Motor neuron (in vitro differentiated cells): ENCODE measurements at regions not wholly inside any gene's neighbourhood (a gene's known extent, or its start where the extent isn't known, plus 50 kb on each side); places are given as distances from the start of the nearest gene placed in this dataset.

Experiments used
- ATAC-seq, 8 experiments: fragments of 200-7000 bp; cut with Tn5 transposase; replicated peaks in 6 of 8; 2 replicates each; pipeline ENCODE4 v1.8.0; 2021; ENCODE audit warnings: mild to moderate bottlenecking in 8 of 8, moderate library complexity in 8 of 8
- H3K27ac ChIP-seq, 2 donors: fragments of 250-450 bp; sonication (Bioruptor Pico); 2 replicates each; pipeline ENCODE4 v1.9.0; 2021; ENCODE audit warnings: antibody characterized with exemption in 2 of 2, mild to moderate bottlenecking in 2 of 2, moderate library complexity in 1 of 2
- H3K4me1 ChIP-seq, 2 donors: fragments of 250-450 bp; sonication (Bioruptor Pico); replicated peaks in 1 of 2; 2 replicates each; pipeline ENCODE4 v1.6.1; 2021; ENCODE audit warnings: antibody characterized with exemption in 2 of 2, mild to moderate bottlenecking in 2 of 2, moderate library complexity in 1 of 2
- H3K4me3 ChIP-seq, 5 donors: fragments of 250-450 bp; sonication (Bioruptor Pico); 2 replicates each; pipeline ENCODE4 v1.9.0; 2021; ENCODE audit warnings: antibody characterized with exemption in 5 of 5, mild to moderate bottlenecking in 5 of 5, moderate library complexity in 4 of 5
- WGBS, 10 experiments: fragments of 450-650 bp; shearing (Covaris generic); methylation state at CpG; one replicate each; pipeline ENCODE4 v1.0.0; 2022; 5-methylcytosine and 5-hydroxymethylcytosine counted together
- in situ Hi-C, 9 experiments: fragments of 400-800 bp; cut with MboI; loops; one replicate each; pipeline ENCODE4 v1.15.0; 2021; ENCODE audit warnings: low sequenced_read_pairs in 9 of 9, low pct_unique_long_range_greater_than_20kb in 2 of 9; ENCODE audit not compliant: unreplicated experiment in 9 of 9

GRCh38 chr1:229952670-229953520, 114.1 kb upstream of the GALNT2 start:
- Histone ChIP-seq H3K27ac (no peak overlapping the region), H3K4me1 (peaks cover 0 to 3% of the 10 kb centered on the region in 2 donors), H3K4me3 (no peak overlapping the region)
- ATAC-seq: no peak
- WGBS, 10 experiments: 5 to 89% (median 61%) methylated on average over 1 to 4 of the region's 4 CpGs
- in situ Hi-C loops: no loop called here

- in situ Hi-C loops: no loop called here
Observed at GRCh38 chr1:229953736-229954326, 113.2 kb upstream of the GALNT2 start.

DNA sequence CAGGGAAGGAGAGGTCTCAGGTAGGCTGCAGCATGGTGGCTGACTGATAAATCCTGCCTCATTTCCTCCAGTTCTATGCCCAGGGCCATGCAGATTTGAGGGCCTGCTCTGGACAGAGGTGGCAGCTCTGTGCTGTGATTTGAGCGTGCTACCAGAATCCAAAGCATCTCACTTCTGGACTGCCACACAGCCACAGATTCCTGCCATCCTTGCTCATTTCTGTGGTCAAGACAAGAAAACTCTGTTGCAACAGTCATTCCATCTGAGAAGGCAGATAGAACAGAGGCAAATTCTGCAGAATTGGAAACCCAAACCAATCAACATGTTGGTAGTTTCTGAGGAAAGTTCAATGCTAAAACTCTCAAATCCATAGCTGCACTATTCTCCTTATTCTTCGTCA, 102.8 kb upstream of the GALNT2 start:
- no peak overlapping the region for H3K4me3 ChIP-seq
- in situ Hi-C loops: no loop called here
- no peaks in the 10 kb centered on the region for H3K4me1 ChIP-seq
- no peak overlapping the region for H3K27ac ChIP-seq
- no peak for ATAC-seq
- WGBS, 10 experiments: 0 to 89% (median 60%) methylated on average over 1 to 2 of the region's 2 CpGs; no CpG with 5 or more reads in 1 of the 10 experiments

More at GRCh38 chr1:229953736-229954326, 113.2 kb upstream of the GALNT2 start:
- no peak for ATAC-seq
- Histone ChIP-seq H3K4me3 (no peak overlapping the region), H3K27ac (no peak overlapping the region), H3K4me1 (no peaks in the 10 kb centered on the region)
- 20 to 100% (median 96%) methylated on average over 1 of the region's 1 CpG for WGBS, 10 experiments

DNA sequence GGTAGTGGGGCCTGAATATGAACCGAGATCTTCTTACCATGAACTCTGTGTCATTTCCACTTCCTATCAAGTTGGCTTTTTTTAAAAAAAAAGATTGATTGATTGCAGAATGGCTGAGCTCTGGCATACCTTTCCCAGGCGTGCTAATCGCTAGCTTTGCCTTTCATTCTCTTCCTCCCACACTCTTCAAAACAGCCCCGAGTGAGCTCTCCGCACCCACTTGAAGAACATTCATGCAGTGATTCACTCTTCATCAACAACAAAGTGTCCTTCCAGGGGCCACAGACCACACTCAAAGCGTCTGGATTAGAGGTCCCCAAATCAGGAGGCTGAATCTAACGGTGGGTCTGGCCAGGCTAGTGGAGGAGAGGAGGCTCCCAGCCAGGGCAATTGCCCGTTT, 96.3 kb upstream of the GALNT2 start:
- H3K27ac ChIP-seq: no peak overlapping the region
- no peak for ATAC-seq
- in situ Hi-C loops: no loop called here
- H3K4me1 ChIP-seq: no peaks in the 10 kb centered on the region
- 32 to 100% (median 83%) methylated on average over 1 to 7 of the region's 8 CpGs; no CpG with 5 or more reads in 1 of the 10 experiments for WGBS, 10 experiments
- no peak overlapping the region for H3K4me3 ChIP-seq

- ATAC-seq: no peak
- Histone ChIP-seq H3K4me1 (no peaks in the 10 kb centered on the region), H3K4me3 (no peak overlapping the region), H3K27ac (no peak overlapping the region)
- 59 to 100% (median 90%) methylated on average over 2 to 7 of the region's 13 CpGs; no CpG with 5 or more reads in 3 of the 10 experiments for WGBS, 10 experiments
- in situ Hi-C loops: no loop called here
Observed at GRCh38 chr1:229971141-229971540, 95.9 kb upstream of the GALNT2 start.

DNA sequence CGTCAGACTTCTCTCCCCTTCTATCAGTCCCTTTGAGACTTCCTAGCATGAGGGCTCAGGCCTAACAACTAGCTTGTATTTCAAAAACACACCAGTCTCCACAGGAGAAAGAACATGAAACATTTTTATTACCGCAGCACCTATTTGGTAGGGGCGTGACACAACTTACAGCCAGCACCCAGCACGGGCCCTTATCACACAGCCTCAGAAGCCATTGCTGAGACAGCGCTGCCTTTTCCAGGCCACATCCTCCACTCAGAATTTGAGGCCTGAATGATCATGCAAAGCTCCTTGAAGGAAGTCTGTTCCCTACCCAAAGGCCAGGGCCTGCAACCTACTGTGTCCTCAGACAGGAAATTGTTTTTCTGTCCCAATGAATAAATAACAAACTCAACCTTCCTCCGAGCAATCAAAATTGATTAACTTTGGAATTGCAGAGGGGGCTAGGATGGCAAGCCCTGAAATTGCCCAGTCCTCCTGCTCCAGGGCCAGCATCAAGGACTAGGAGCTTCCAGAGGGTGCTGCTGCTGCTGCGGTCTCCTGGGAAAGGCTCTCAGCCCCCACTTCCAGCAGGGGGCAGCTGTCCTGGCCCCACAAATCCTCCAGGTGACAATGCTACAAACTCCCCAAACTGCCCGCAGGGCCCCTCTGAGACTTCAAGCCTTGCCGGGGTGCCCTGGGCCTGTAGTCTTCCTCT, 94.3 kb upstream of the GALNT2 start:
- 72 to 100% (median 90%) methylated on average over 1 to 7 of the region's 9 CpGs; no CpG with 5 or more reads in 4 of the 10 experiments for WGBS, 10 experiments
- H3K4me1 ChIP-seq: no peaks in the 10 kb centered on the region
- in situ Hi-C loops: no loop called here
- H3K27ac ChIP-seq: no peak overlapping the region
- no peak overlapping the region for H3K4me3 ChIP-seq
- no peak for ATAC-seq

DNA sequence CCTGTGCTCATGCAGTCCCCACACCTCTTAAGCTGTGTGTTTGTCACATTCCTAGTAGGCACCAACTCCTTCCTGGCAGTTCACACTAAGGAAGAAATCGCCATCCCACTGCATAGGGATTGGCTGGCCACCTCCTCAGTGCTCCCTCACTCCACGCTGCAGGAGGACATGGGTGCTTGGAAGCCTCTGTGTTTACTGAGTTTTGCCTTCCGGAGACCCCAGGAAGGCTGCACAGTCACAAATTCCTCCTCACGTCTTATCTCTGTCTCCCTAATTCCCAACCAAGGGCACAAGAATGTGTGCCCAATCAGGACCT, 93.8 kb upstream of the GALNT2 start:
- in situ Hi-C loops: no loop called here
- Histone ChIP-seq H3K4me1 (no peaks in the 10 kb centered on the region), H3K4me3 (no peak overlapping the region), H3K27ac (no peak overlapping the region)
- WGBS, 10 experiments: 50 to 100% (median 90%) methylated on average over 1 to 3 of the region's 4 CpGs; no CpG with 5 or more reads in 6 of the 10 experiments
- no peak for ATAC-seq

DNA sequence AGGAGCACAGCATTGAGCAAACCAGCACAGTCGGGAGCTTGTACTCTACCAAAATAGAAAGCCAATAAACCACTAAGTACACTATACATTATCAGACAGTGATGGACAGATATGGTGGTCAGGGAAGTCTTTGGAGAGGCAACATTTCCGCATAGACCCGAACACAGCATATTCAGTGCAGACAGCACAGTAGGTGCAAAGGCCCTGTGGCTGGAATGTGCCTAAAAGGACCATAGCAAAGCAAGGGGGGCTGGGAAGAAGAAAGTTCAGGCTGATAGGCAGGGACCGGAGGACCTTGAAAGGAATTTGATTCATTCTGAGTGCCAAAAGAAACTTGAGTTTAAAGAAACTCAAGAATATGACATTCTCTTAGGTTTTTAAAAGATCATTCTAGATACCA, 92.0 kb upstream of the GALNT2 start:
- ATAC-seq: no peak
- no peak overlapping the region for H3K27ac ChIP-seq
- no peak overlapping the region for H3K4me3 ChIP-seq
- H3K4me1 ChIP-seq: no peaks in the 10 kb centered on the region
- in situ Hi-C loops: no loop called here
- 40 to 100% (median 93%) methylated on average over 1 to 4 of the region's 4 CpGs; no CpG with 5 or more reads in 1 of the 10 experiments for WGBS, 10 experiments

GRCh38 chr1:229980009-229980408, 87.0 kb upstream of the GALNT2 start:
- Histone ChIP-seq H3K27ac (no peak overlapping the region), H3K4me3 (no peak overlapping the region), H3K4me1 (no peaks in the 10 kb centered on the region)
- in situ Hi-C loops: no loop called here
- WGBS, 10 experiments: 0 to 70% (median 44%) methylated on average over 1 to 2 of the region's 2 CpGs; no CpG with 5 or more reads in 2 of the 10 experiments
- ATAC-seq: no peak

DNA sequence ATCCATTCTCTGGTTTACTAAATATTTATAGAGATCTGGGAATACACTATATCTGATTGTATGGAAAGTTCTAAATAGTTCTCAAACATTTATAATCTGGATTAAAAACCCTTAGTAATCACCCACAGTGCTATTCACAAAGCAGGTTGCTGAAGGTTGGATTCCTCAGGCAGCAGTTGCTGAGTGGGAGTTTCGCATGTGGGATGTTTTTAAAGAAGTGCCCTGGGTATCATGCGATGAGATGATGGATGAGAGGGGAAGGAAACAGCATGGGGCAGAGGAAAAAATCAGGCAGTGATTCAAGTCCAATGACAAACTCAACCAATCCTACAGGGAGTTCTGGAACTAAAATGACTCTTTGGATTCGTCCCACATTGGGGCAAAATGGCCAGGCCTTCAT, 85.3 kb upstream of the GALNT2 start:
- in situ Hi-C loops: no loop called here
- no peak overlapping the region for H3K27ac ChIP-seq
- H3K4me1 ChIP-seq: no peaks in the 10 kb centered on the region
- 63 to 85% (median 77%) methylated on average over 1 to 3 of the region's 3 CpGs; no CpG with 5 or more reads in 4 of the 10 experiments for WGBS, 10 experiments
- ATAC-seq: no peak
- no peak overlapping the region for H3K4me3 ChIP-seq

DNA sequence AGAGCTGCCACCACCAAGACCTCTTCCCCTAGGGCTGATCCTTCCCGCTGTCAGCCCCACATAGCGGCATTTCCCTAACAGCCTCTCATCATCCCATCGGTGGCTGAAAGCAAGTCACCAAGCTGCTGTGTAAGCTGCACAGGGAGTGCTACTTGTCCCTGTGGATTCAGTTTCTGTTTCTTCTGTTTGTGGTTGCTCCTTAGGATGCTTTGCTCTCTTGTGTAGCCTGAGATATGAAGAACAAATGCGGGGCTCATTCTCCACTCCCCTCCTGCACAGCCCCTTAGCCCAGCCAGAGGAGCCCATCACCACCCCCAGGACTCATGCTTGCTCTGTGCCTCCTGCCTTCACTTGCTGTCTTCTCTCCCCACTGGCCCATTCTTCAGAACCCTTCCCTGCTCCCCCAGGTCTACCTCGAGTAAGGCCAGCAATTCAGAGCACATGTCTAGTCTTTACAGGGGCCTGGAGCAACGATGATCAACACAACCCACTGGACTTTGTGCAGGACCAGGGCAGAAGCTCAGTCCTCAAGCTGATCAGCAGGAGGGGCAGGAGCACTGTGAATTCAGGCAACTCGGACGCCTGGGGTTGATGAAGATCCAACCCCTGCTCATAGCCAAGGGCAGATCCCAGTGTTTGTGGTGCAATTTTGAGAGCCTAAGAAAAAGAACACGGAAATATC, 82.6 kb upstream of the GALNT2 start:
- Histone ChIP-seq H3K27ac (no peak overlapping the region), H3K4me1 (no peaks in the 10 kb centered on the region), H3K4me3 (no peak overlapping the region)
- in situ Hi-C loops: no loop called here
- ATAC-seq: no peak
- WGBS, 10 experiments: 0 to 94% (median 60%) methylated on average over 1 to 8 of the region's 9 CpGs; no CpG with 5 or more reads in 3 of the 10 experiments

DNA sequence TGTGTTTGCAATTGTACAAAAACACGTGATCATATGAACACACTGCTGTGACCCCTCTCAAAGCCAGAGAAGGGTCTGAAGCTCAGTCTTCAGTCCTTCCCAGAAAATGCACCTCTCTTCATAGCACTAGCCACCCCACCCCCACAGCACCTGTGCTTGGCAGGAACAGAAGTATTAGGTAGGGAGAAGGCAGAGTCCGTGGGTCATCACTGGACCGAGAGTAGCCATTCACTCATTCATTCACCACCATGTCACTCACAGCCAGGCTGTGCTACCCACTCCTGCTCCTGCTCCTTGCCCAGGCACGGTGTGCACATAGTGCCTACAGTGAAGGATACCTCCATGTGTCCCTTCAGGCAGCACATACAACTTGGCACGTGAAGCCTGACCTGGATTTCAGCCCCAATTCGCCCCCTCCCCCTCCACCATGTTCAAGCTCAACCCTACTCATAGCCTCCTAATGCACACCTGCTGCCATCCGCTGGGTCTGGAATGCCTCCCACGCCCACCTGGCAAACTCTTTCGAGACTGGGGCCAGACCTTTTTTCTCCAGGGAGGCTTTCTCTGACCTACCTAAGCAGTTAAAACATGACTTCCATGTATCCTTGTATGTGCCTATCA, 81.9 kb upstream of the GALNT2 start:
- H3K4me3 ChIP-seq: no peak overlapping the region
- no peak overlapping the region for H3K27ac ChIP-seq
- no peak for ATAC-seq
- WGBS, 10 experiments: 17 to 91% (median 78%) methylated on average over 1 to 9 of the region's 9 CpGs; no CpG with 5 or more reads in 4 of the 10 experiments
- no peaks in the 10 kb centered on the region for H3K4me1 ChIP-seq
- in situ Hi-C loops: no loop called here
